CD14-positive monocyte (primary cell): ENCODE measurements at regions not wholly inside any gene's neighbourhood (a gene's known extent, or its start where the extent isn't known, plus 50 kb on each side); places are given as distances from the start of the nearest gene placed in this dataset.

Experiments used
- DNase-seq, 3 donors: peaks; one replicate each; pipeline ENCODE4 v3.0.0-alpha.2; 2011 to 2022
- H2AFZ ChIP-seq: 2 replicates; pipeline ENCODE4 v1.6.0; 2012; ENCODE audit warnings: mild to moderate bottlenecking, low read depth, low read length, inconsistent platforms; ENCODE audit not compliant: insufficient read depth, poor library complexity, severe bottlenecking
- H3K27ac ChIP-seq, 2 donors: 1 replicate in 1 of 2; 2 replicates in 1 of 2; pipeline ENCODE4 v1.5.1; 2012 to 2013; ENCODE audit warnings: low read length in 2 of 2, control low read depth in 1 of 2, inconsistent platforms in 1 of 2, low read depth in 1 of 2, mild to moderate bottlenecking in 1 of 2
- H3K27me3 ChIP-seq, 2 donors: one replicate each; pipeline versions ENCODE4 v1.6.0 to v1.6.1; 2011 to 2013; ENCODE audit warnings: low read length in 2 of 2; ENCODE audit not compliant: control insufficient read depth in 2 of 2, insufficient read depth in 2 of 2
- H3K36me3 ChIP-seq, 2 donors: replicated peaks in 1 of 2; 1 replicate in 1 of 2; 2 replicates in 1 of 2; pipeline versions ENCODE4 v1.5.1 to v1.6.1; 2012 to 2013; ENCODE audit warnings: low read length in 2 of 2, control low read depth in 1 of 2, inconsistent platforms in 1 of 2, mild to moderate bottlenecking in 1 of 2; ENCODE audit not compliant: insufficient read depth in 2 of 2, control insufficient read depth in 1 of 2
- H3K4me1 ChIP-seq, 2 donors: 1 replicate in 1 of 2; 2 replicates in 1 of 2; pipeline versions ENCODE4 v1.5.1 to v1.6.1; 2012 to 2013; ENCODE audit warnings: low read length in 2 of 2, control low read depth in 1 of 2, inconsistent platforms in 1 of 2, mild to moderate bottlenecking in 1 of 2, moderate library complexity in 1 of 2; ENCODE audit not compliant: insufficient read depth in 2 of 2, control insufficient read depth in 1 of 2
- H3K4me2 ChIP-seq: replicated peaks from 2 replicates; pipeline ENCODE3; 2012; ENCODE audit warnings: low read length, moderate library complexity, mild to moderate bottlenecking; ENCODE audit not compliant: poor library complexity, severe bottlenecking; ENCODE audit errors: extremely low read depth
- H3K4me3 ChIP-seq, 3 experiments: fragments of 200-600 bp in 1 of 3; sonication (generic) in 1 of 3; replicated peaks in 1 of 3; 1 replicate in 2 of 3; 2 replicates in 1 of 3; pipeline ENCODE4 v1.5.1; 2011 to 2013; ENCODE audit warnings: low read length in 3 of 3, mild to moderate bottlenecking in 3 of 3, control low read depth in 2 of 3, low read depth in 2 of 3, inconsistent platforms in 1 of 3, moderate library complexity in 1 of 3
- H3K79me2 ChIP-seq: 2 replicates; pipeline ENCODE4 v1.6.0; 2012; ENCODE audit warnings: mild to moderate bottlenecking, control low read depth, inconsistent platforms, low read length, moderate library complexity; ENCODE audit not compliant: insufficient read depth
- H3K9ac ChIP-seq: 2 replicates; pipeline ENCODE4 v1.6.0; 2017; ENCODE audit warnings: low read length, mild to moderate bottlenecking; ENCODE audit not compliant: insufficient read depth, poor library complexity, severe bottlenecking
- H3K9me3 ChIP-seq, 2 donors: replicated peaks in 1 of 2; 1 replicate in 1 of 2; 2 replicates in 1 of 2; pipeline versions ENCODE4 v1.5.1 to v1.6.1; 2012 to 2013; ENCODE audit warnings: low read length in 2 of 2, control low read depth in 1 of 2; ENCODE audit not compliant: control insufficient read depth in 1 of 2, insufficient read depth in 1 of 2
- H4K20me1 ChIP-seq: 2 replicates; pipeline ENCODE4 v1.6.0; 2012; ENCODE audit warnings: mild to moderate bottlenecking, low read length, control low read depth, moderate library complexity; ENCODE audit not compliant: insufficient read depth
- H3K27ac Mint-ChIP-seq, 7 donors: one replicate each; pipeline ENCODE4 v1.8.0; 2020; ENCODE audit warnings: mild to moderate bottlenecking in 7 of 7, mixed read lengths in 7 of 7, moderate library complexity in 6 of 7, inconsistent platforms in 2 of 7
- H3K27me3 Mint-ChIP-seq, 3 donors: one replicate each; pipeline ENCODE4 v1.8.0; 2021 to 2022; ENCODE audit warnings: low read depth in 3 of 3, mild to moderate bottlenecking in 3 of 3, mixed read lengths in 3 of 3, moderate library complexity in 3 of 3, inconsistent platforms in 1 of 3
- H3K36me3 Mint-ChIP-seq, 2 donors: one replicate each; pipeline ENCODE4 v1.8.0; 2020; ENCODE audit warnings: mixed read lengths in 2 of 2, inconsistent platforms in 1 of 2, mild to moderate bottlenecking in 1 of 2
- H3K4me1 Mint-ChIP-seq: one replicate; pipeline ENCODE4 v1.8.0; 2020; ENCODE audit warnings: mild to moderate bottlenecking, mixed read lengths
- H3K4me3 Mint-ChIP-seq, 2 donors: one replicate each; pipeline ENCODE4 v1.8.0; 2020; ENCODE audit warnings: mild to moderate bottlenecking in 2 of 2, mixed read lengths in 2 of 2, moderate library complexity in 1 of 2
- H3K9me3 Mint-ChIP-seq, 7 donors: one replicate each; pipeline ENCODE4 v1.8.0; 2020 to 2022; ENCODE audit warnings: mixed read lengths in 7 of 7, mild to moderate bottlenecking in 6 of 7, moderate library complexity in 6 of 7, inconsistent platforms in 2 of 7
- WGBS: methylation state at CpG from one replicate; pipeline ENCODE4 v1.1.5; 2013; ENCODE audit warnings: missing lambda C conversion rate; ENCODE audit not compliant: insufficient coverage; 5-methylcytosine and 5-hydroxymethylcytosine counted together
- intact Hi-C, 2 donors: fragments of 100-400 bp; cut with micrococcal nuclease; formaldehyde crosslinking; loops; one replicate each; pipeline versions ENCODE4 v1.15.0 to v1.15.1; 2023
- TF ChIP-seq, protein P1 (sequence below): fragments of 200-600 bp; IDR thresholded peaks from one replicate; pipeline ENCODE4 v1.8.0; 2022; ENCODE audit warnings: antibody characterized with exemption, mild to moderate bottlenecking

DNA sequence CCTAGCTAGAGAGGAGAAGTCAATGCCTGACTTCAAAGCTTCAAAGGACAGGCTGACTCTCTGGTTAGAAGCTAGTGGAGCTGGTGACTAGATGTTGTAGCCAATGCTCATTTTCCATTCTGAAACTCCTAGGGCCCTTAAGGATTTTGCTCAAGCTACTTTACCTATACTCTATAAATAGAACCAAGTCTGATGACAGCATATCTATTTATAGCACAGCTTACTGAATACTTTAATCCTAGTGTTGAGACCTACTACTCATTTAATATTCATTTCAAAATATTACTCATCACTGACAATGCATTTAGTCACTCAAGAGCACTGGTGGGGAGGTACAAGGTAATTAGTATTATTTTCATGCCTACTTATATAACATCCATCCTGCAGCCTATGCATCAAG lies 137.2 kb upstream of the PELI2 start:
- H3K4me1 Mint-ChIP-seq, result no peaks in the 10 kb centered on the region
- Histone ChIP-seq H3K9ac (no peak overlapping the region), H3K27me3 (no peaks in the 10 kb centered on the region), H3K4me3 (no peak overlapping the region), H3K9me3 (no peaks in the 10 kb centered on the region), H3K4me2 (no peak overlapping the region), H3K27ac (no peak overlapping the region), H3K36me3 (no peaks in the 10 kb centered on the region), H4K20me1 (no peaks in the 10 kb centered on the region), H3K4me1 (no peaks in the 10 kb centered on the region), H2AFZ (no peak overlapping the region), H3K79me2 (no peaks in the 10 kb centered on the region)
- peaks cover 0 to 13% (median 4%) of the 10 kb centered on the region in 7 donors for H3K9me3 Mint-ChIP-seq
- H3K27ac Mint-ChIP-seq, result no peak overlapping the region
- no peaks in the 10 kb centered on the region for H3K36me3 Mint-ChIP-seq
- H3K27me3 Mint-ChIP-seq, result no peaks in the 10 kb centered on the region
- TF ChIP-seq, protein P1, sequence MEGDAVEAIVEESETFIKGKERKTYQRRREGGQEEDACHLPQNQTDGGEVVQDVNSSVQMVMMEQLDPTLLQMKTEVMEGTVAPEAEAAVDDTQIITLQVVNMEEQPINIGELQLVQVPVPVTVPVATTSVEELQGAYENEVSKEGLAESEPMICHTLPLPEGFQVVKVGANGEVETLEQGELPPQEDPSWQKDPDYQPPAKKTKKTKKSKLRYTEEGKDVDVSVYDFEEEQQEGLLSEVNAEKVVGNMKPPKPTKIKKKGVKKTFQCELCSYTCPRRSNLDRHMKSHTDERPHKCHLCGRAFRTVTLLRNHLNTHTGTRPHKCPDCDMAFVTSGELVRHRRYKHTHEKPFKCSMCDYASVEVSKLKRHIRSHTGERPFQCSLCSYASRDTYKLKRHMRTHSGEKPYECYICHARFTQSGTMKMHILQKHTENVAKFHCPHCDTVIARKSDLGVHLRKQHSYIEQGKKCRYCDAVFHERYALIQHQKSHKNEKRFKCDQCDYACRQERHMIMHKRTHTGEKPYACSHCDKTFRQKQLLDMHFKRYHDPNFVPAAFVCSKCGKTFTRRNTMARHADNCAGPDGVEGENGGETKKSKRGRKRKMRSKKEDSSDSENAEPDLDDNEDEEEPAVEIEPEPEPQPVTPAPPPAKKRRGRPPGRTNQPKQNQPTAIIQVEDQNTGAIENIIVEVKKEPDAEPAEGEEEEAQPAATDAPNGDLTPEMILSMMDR, result no peak
- intact Hi-C loops, result no loop called here
- DNase-seq, result no peak
- no peak overlapping the region for H3K4me3 Mint-ChIP-seq

DNA sequence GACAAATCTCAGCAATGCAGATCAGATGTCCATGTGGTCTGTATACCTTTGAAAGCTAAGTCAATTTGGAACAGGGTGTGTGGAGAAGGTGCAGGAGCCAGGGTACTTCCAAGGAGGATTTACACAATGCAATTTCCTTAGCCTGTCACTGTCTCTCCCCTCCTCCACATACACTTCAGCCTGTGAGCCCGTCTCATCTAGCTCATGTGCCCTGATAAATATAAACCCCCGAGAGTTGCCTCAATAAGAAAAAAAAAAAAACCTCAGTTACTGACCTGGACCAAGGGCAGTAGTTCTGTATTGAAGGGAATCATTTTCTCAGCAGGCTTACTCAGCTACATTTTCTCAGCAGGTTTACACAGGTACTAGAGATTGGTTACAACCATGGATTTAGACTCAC lies 132.1 kb upstream of the PELI2 start:
- TF ChIP-seq, protein P1, result no peak
- no peaks in the 10 kb centered on the region for H3K4me1 Mint-ChIP-seq
- Histone ChIP-seq H3K27ac (no peak overlapping the region), H3K79me2 (no peaks in the 10 kb centered on the region), H3K9me3 (no peaks in the 10 kb centered on the region), H3K4me1 (no peaks in the 10 kb centered on the region), H3K27me3 (peaks cover 0 to 4% of the 10 kb centered on the region in 2 donors), H3K9ac (no peak overlapping the region), H4K20me1 (no peaks in the 10 kb centered on the region), H3K4me3 (no peak overlapping the region), H3K36me3 (no peaks in the 10 kb centered on the region), H3K4me2 (no peak overlapping the region), H2AFZ (no peak overlapping the region)
- no CpG with 5 or more reads among the region's 2 CpGs for WGBS
- H3K9me3 Mint-ChIP-seq, result peaks cover 0 to 11% (median 2%) of the 10 kb centered on the region in 7 donors
- intact Hi-C loops, result no loop called here
- no peak overlapping the region for H3K4me3 Mint-ChIP-seq
- no peak overlapping the region for H3K27ac Mint-ChIP-seq
- peaks cover 0 to 1% (median 0%) of the 10 kb centered on the region in 3 donors for H3K27me3 Mint-ChIP-seq
- H3K36me3 Mint-ChIP-seq, result no peaks in the 10 kb centered on the region
- no peak for DNase-seq
